DMS153 (cell line): ENCODE measurements at regions not wholly inside any gene's neighbourhood (a gene's known extent, or its start where the extent isn't known, plus 50 kb on each side); places are given as distances from the start of the nearest gene placed in this dataset.

Source experiments
- DNase-seq: peaks from one replicate; lab custom pipeline; 2025; lab: John Stamatoyannopoulos, UW

GRCh38 chr12:107277855-107278254 is 184.5 kb upstream of the CRY1 start:
- DNase-seq = no peak

- DNase-seq = no peak
Measured at GRCh38 chr12:107282628-107283027, 189.3 kb upstream of the CRY1 start.

- DNase-seq = no peak
Measured at GRCh38 chr12:107283652-107284051, 190.3 kb upstream of the CRY1 start.

- no peak for DNase-seq
Measured at GRCh38 chr12:107284692-107285091, 191.3 kb upstream of the CRY1 start.

- DNase-seq = no peak
Measured at GRCh38 chr12:107287436-107288413, 194.4 kb upstream of the CRY1 start.

- no peak for DNase-seq
Measured at GRCh38 chr12:107288414-107289127, 195.2 kb upstream of the CRY1 start.

GRCh38 chr12:107291018-107291417 is 197.7 kb upstream of the CRY1 start:
- no peak for DNase-seq

- DNase-seq = no peak
Measured at GRCh38 chr12:107296681-107297089, 203.3 kb upstream of the CRY1 start.

GRCh38 chr12:107302649-107303341 is 209.4 kb upstream of the CRY1 start:
- DNase-seq = no peak

- DNase-seq = no peak
Measured at GRCh38 chr12:107304588-107305532, 211.5 kb upstream of the CRY1 start.

- no peak for DNase-seq
Measured at GRCh38 chr12:107306141-107306659, 212.9 kb upstream of the CRY1 start.

- no peak for DNase-seq
Measured at GRCh38 chr12:107308310-107308709, 215.0 kb upstream of the CRY1 start.

- no peak for DNase-seq
Measured at GRCh38 chr12:107309020-107309419, 215.7 kb upstream of the CRY1 start.

GRCh38 chr12:107310621-107311020 is 217.3 kb upstream of the CRY1 start:
- DNase-seq = no peak

- no peak for DNase-seq
Measured at GRCh38 chr12:107311682-107312081, 218.3 kb upstream of the CRY1 start.

GRCh38 chr12:107317751-107318555 is 224.6 kb upstream of the CRY1 start:
- peak; percentile 93 for DNase-seq

GRCh38 chr12:107318556-107318805 is 225.1 kb upstream of the CRY1 start:
- no peak for DNase-seq

- DNase-seq = peak; percentile 18
Measured at GRCh38 chr12:107318806-107319532, 225.6 kb upstream of the CRY1 start.

- DNase-seq = no peak
Measured at GRCh38 chr12:107319533-107320032, 226.2 kb upstream of the CRY1 start.
